Superior temporal gyrus (tissue), 1 donor: ENCODE measurements at regions not wholly inside any gene's neighbourhood (a gene's known extent, or its start where the extent isn't known, plus 50 kb on each side); places are given as distances from the start of the nearest gene placed in this dataset.

Source experiments
- DNase-seq: peaks from one replicate; pipeline ENCODE4 v3.0.0-alpha.2; 2016; ENCODE audit errors: extremely low spot score

GRCh38 chr13:22001336-22001735 lies 330.5 kb downstream of the FGF9 start:
- no peak for DNase-seq

- DNase-seq, result no peak
Observed at GRCh38 chr13:22002893-22003292, 332.0 kb downstream of the FGF9 start.

- DNase-seq, result no peak
Observed at GRCh38 chr13:22009500-22009899, 338.6 kb downstream of the FGF9 start.

GRCh38 chr13:22009937-22010336 lies 339.1 kb downstream of the FGF9 start:
- DNase-seq, result no peak

GRCh38 chr13:22012686-22013085 lies 341.8 kb downstream of the FGF9 start:
- DNase-seq, result no peak

GRCh38 chr13:22014469-22014868 lies 343.6 kb downstream of the FGF9 start:
- no peak for DNase-seq

- no peak for DNase-seq
Observed at GRCh38 chr13:22017226-22017625, 346.4 kb downstream of the FGF9 start.

- no peak for DNase-seq
Observed at GRCh38 chr13:22018076-22018835, 347.4 kb downstream of the FGF9 start.

GRCh38 chr13:22018836-22019210 lies 347.9 kb downstream of the FGF9 start:
- DNase-seq, result no peak

GRCh38 chr13:22024381-22024994 lies 353.6 kb downstream of the FGF9 start:
- no peak for DNase-seq

GRCh38 chr13:22027566-22027965 lies 356.7 kb downstream of the FGF9 start:
- DNase-seq, result no peak

GRCh38 chr13:22028831-22029230 lies 358.0 kb downstream of the FGF9 start:
- no peak for DNase-seq

GRCh38 chr13:22030321-22030720 lies 359.4 kb downstream of the FGF9 start:
- no peak for DNase-seq

- no peak for DNase-seq
Observed at GRCh38 chr13:22031702-22032286, 360.9 kb downstream of the FGF9 start.

- DNase-seq, result no peak
Observed at GRCh38 chr13:22032905-22033304, 362.0 kb downstream of the FGF9 start.

GRCh38 chr13:22039961-22040360 lies 369.1 kb downstream of the FGF9 start:
- DNase-seq, result no peak

GRCh38 chr13:22040810-22041364 lies 370.0 kb downstream of the FGF9 start:
- no peak for DNase-seq

- no peak for DNase-seq
Observed at GRCh38 chr13:22041741-22042140, 370.9 kb downstream of the FGF9 start.

GRCh38 chr13:22047082-22047784 lies 376.4 kb downstream of the FGF9 start:
- no peak for DNase-seq

GRCh38 chr13:22047785-22048104 lies 376.9 kb downstream of the FGF9 start:
- no peak for DNase-seq

- DNase-seq, result no peak
Observed at GRCh38 chr13:22049384-22049783, 378.5 kb downstream of the FGF9 start.

GRCh38 chr13:22050951-22051563 lies 380.2 kb downstream of the FGF9 start:
- no peak for DNase-seq
